ENCODE measurements at regions not wholly inside any gene's neighbourhood (a gene's known extent, or its start where the extent isn't known, plus 50 kb on each side); places are given as distances from the start of the nearest gene placed in this dataset.

DNA sequence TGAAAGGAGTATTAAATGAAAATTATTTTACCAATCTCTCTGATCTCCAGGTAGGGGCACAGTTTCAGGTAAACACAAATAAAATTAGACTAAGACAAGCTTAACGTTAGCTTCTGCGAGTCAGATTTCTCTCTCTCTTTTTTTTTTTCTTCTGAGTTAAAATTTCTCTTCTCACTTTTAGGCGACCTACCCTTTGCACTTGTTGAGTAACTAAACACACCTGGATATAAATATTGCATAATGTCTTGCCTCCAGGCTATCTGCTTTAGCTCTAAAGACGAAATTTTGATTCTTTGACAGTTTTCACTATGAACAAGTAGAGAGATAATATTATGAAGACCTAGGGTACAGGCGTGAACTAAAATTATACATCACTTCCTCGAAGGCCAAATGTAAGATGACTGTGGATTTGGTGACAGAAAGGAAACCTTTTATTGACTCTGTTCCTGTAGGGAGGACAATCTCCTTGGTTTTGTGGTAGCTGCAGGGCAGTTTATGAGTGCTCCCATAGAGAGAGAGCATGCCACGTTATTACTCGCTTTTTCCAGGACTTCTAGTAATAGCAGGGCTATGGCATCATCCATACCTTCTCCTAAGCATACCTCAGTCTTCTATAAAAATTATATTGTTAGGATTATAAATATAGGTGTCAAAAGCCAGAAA lies 303.8 kb upstream of the NEGR1 start:
- DNase-seq, result no peak
- H3K4me3 Mint-ChIP-seq, result no peak overlapping the region
- H3K27me3 Mint-ChIP-seq (ENCODE audit: low read depth, poor library complexity), result no peaks in the 10 kb centered on the region
- no peaks in the 10 kb centered on the region for H3K36me3 Mint-ChIP-seq (ENCODE audit: low read depth)
- TF ChIP-seq, protein P1, sequence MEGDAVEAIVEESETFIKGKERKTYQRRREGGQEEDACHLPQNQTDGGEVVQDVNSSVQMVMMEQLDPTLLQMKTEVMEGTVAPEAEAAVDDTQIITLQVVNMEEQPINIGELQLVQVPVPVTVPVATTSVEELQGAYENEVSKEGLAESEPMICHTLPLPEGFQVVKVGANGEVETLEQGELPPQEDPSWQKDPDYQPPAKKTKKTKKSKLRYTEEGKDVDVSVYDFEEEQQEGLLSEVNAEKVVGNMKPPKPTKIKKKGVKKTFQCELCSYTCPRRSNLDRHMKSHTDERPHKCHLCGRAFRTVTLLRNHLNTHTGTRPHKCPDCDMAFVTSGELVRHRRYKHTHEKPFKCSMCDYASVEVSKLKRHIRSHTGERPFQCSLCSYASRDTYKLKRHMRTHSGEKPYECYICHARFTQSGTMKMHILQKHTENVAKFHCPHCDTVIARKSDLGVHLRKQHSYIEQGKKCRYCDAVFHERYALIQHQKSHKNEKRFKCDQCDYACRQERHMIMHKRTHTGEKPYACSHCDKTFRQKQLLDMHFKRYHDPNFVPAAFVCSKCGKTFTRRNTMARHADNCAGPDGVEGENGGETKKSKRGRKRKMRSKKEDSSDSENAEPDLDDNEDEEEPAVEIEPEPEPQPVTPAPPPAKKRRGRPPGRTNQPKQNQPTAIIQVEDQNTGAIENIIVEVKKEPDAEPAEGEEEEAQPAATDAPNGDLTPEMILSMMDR (IDR thresholded peaks at IDR 0.05), result no peak
- no peak overlapping the region for H3K27ac Mint-ChIP-seq
- no peaks in the 10 kb centered on the region for H3K4me1 Mint-ChIP-seq
- H3K9me3 Mint-ChIP-seq, result no peaks in the 10 kb centered on the region

- no peak for DNase-seq
- H3K4me3 Mint-ChIP-seq, result no peak overlapping the region
- no peaks in the 10 kb centered on the region for H3K36me3 Mint-ChIP-seq (ENCODE audit: low read depth)
- no peaks in the 10 kb centered on the region for H3K9me3 Mint-ChIP-seq
- H3K4me1 Mint-ChIP-seq, result no peaks in the 10 kb centered on the region
- H3K27me3 Mint-ChIP-seq (ENCODE audit: low read depth, poor library complexity), result no peaks in the 10 kb centered on the region
- no peak overlapping the region for H3K27ac Mint-ChIP-seq
- TF ChIP-seq, protein P1 (IDR thresholded peaks at IDR 0.05), result no peak
Observed at GRCh38 chr1:72579629-72580028, 297.3 kb upstream of the NEGR1 start.

DNA sequence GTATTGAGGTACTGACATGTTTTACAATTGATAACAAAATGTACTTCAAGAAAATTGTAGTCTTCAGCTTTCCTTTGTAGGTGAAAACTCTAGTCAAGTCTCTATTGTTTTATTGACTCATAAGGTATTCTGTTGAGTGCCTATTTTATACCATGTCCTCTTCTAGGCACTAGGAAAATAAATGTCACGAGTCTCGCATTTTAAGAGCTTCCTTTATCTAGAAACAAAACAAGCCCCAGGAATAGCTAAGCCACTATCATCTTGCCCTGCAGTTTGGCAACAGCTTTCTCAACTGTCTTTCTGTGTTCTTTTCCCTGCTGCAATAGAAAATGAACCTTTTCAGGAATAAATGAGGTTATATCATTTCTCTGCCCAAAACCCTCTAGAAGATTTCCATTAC lies 288.5 kb upstream of the NEGR1 start:
- Mint-ChIP-seq H3K9me3 (no peaks in the 10 kb centered on the region), H3K4me1 (no peaks in the 10 kb centered on the region), H3K27me3 (ENCODE audit: low read depth, poor library complexity) (peaks cover 4% of the 10 kb centered on the region), H3K4me3 (no peak overlapping the region), H3K27ac (no peak overlapping the region), H3K36me3 (ENCODE audit: low read depth) (no peaks in the 10 kb centered on the region)
- no peak for DNase-seq
- TF ChIP-seq, protein P1 (IDR thresholded peaks at IDR 0.05), result no peak

DNA sequence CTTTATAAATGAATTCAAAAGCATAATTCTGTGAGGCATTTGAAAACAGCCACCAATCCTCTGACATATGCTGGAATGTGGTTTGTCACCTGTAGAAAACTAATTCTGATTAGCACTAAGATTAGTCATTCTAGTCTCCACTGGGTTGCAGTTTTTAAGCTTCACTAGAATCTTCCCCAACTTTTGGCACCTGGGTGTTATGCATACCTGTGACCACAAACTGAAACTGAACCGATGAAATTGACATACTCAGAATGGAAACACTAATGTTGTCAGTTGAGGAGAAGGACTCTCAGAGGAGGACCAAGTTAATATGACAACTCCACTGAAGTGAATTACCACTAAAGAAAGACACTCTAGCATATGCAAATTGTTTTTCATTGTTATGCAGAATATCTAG lies 285.8 kb upstream of the NEGR1 start:
- Mint-ChIP-seq H3K27me3 (ENCODE audit: low read depth, poor library complexity) (peaks cover 4% of the 10 kb centered on the region), H3K9me3 (no peaks in the 10 kb centered on the region), H3K4me1 (no peaks in the 10 kb centered on the region), H3K27ac (no peak overlapping the region), H3K4me3 (no peak overlapping the region), H3K36me3 (ENCODE audit: low read depth) (no peaks in the 10 kb centered on the region)
- TF ChIP-seq, protein P1 (IDR thresholded peaks at IDR 0.05), result no peak
- no peak for DNase-seq

DNA sequence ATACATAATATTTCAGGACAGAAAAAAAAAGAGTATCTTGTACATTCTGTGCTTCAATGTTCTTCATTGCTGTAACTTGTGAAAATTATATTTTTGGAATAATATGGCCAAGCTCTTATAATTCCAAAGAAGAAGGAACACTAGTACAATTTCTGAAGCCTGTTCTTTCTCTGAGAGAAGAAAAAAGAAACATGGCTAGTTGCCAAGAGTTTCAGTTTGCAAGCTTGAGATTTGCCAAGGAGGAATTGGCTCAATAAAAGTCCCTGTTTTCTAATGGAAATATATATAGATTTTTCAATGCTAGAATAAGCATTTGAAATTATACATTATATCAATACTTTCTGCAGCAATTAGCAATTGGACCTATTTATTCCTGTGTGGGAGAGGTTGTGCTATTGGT lies 285.2 kb upstream of the NEGR1 start:
- H3K4me1 Mint-ChIP-seq, result no peaks in the 10 kb centered on the region
- H3K4me3 Mint-ChIP-seq, result no peak overlapping the region
- H3K27me3 Mint-ChIP-seq (ENCODE audit: low read depth, poor library complexity), result peaks cover 4% of the 10 kb centered on the region
- TF ChIP-seq, protein P1 (IDR thresholded peaks at IDR 0.05), result no peak
- DNase-seq, result no peak
- H3K27ac Mint-ChIP-seq, result no peak overlapping the region
- H3K36me3 Mint-ChIP-seq (ENCODE audit: low read depth), result no peaks in the 10 kb centered on the region
- no peaks in the 10 kb centered on the region for H3K9me3 Mint-ChIP-seq

- TF ChIP-seq, protein P1 (IDR thresholded peaks at IDR 0.05), result no peak
- Mint-ChIP-seq H3K4me1 (no peaks in the 10 kb centered on the region), H3K4me3 (no peak overlapping the region), H3K36me3 (ENCODE audit: low read depth) (no peaks in the 10 kb centered on the region), H3K27me3 (ENCODE audit: low read depth, poor library complexity) (peaks cover 4% of the 10 kb centered on the region), H3K27ac (no peak overlapping the region), H3K9me3 (no peaks in the 10 kb centered on the region)
- no peak for DNase-seq
Observed at GRCh38 chr1:72564749-72565148, 282.4 kb upstream of the NEGR1 start.

Data from nephron progenitor cell (in vitro differentiated cells).